PC-9 (cell line): ENCODE measurements at regions not wholly inside any gene's neighbourhood (a gene's known extent, or its start where the extent isn't known, plus 50 kb on each side); places are given as distances from the start of the nearest gene placed in this dataset.

ENCODE experiments used
- EZH2 ChIP-seq: fragments of 200-600 bp; sonication (generic); IDR thresholded peaks from 2 replicates; pipeline ENCODE4 v1.8.0; 2017; ENCODE audit warnings: antibody characterized with exemption, low read depth
- TF ChIP-seq, protein P1 (sequence below): fragments of 200-600 bp; sonication (generic); conservative IDR thresholded peaks from 2 replicates; pipeline ENCODE4 v1.6.1; 2017; ENCODE audit warnings: mixed run types, antibody characterized with exemption, mild to moderate bottlenecking, moderate library complexity

- TF ChIP-seq, protein P1, sequence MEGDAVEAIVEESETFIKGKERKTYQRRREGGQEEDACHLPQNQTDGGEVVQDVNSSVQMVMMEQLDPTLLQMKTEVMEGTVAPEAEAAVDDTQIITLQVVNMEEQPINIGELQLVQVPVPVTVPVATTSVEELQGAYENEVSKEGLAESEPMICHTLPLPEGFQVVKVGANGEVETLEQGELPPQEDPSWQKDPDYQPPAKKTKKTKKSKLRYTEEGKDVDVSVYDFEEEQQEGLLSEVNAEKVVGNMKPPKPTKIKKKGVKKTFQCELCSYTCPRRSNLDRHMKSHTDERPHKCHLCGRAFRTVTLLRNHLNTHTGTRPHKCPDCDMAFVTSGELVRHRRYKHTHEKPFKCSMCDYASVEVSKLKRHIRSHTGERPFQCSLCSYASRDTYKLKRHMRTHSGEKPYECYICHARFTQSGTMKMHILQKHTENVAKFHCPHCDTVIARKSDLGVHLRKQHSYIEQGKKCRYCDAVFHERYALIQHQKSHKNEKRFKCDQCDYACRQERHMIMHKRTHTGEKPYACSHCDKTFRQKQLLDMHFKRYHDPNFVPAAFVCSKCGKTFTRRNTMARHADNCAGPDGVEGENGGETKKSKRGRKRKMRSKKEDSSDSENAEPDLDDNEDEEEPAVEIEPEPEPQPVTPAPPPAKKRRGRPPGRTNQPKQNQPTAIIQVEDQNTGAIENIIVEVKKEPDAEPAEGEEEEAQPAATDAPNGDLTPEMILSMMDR: no peak
- no peak for TF ChIP-seq EZH2
These were observed 126.5 kb upstream of the BMP2 start for GRCh38 chr20:6641012-6641411.
